ENCODE measurements at regions not wholly inside any gene's neighbourhood (a gene's known extent, or its start where the extent isn't known, plus 50 kb on each side); places are given as distances from the start of the nearest gene placed in this dataset.

DNA sequence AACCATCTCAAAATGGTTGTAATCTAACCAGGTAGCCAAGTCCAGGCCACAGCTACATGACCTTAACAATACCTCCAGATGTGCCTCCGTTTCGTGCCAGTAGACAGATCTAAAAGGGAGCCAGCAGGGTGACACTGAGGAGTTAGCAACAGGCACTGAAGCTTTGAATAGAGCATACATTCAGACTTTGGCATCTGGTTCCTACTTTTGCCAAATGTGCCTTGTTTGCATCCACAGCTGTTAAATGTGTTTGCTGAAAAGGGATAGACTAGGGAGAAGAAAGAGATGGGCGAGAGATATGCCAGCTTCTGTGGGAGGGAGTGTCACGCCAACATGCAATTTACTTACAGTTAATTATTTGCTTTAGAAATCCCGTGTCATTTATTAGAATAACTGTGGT lies 1433.9 kb upstream of the CADM2 start:
- DNase-seq (ENCODE audit: low spot score): no peak
- no peaks in the 10 kb centered on the region for H3K9me3 Mint-ChIP-seq
- H3K4me3 Mint-ChIP-seq (ENCODE audit: low read depth): no peak overlapping the region
- intact Hi-C loops (cut with micrococcal nuclease): no loop called here
- H3K27ac Mint-ChIP-seq: no peak overlapping the region
- H3K4me1 Mint-ChIP-seq (ENCODE audit: low read depth): no peaks in the 10 kb centered on the region
- no peaks in the 10 kb centered on the region for H3K36me3 Mint-ChIP-seq (ENCODE audit: low read depth)
- no peaks in the 10 kb centered on the region for H3K27me3 Mint-ChIP-seq (ENCODE audit: low read depth)

DNA sequence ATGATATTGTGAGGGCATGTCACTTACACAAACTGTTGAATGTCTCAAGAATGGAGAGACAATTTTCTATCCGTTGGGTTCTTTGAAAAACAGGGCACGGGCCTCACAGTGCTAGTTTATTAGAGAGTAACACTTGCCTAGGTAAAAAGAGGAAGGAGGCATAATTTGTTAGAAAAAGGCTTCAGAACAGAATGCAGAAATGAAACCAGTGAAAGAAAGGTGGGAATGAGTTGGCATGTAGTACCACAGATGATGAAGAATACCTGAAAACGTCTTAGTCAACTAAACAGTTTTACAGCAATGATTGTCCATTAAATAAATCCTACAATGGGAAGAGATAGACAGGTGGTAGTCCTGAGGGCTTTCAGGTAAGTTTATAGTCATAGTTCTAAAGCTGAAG lies 1399.7 kb upstream of the CADM2 start:
- Mint-ChIP-seq H3K4me3 (ENCODE audit: low read depth) (no peak overlapping the region), H3K36me3 (ENCODE audit: low read depth) (no peaks in the 10 kb centered on the region), H3K27ac (no peak overlapping the region), H3K27me3 (ENCODE audit: low read depth) (no peaks in the 10 kb centered on the region), H3K9me3 (peaks cover 42% of the 10 kb centered on the region), H3K4me1 (ENCODE audit: low read depth) (no peaks in the 10 kb centered on the region)
- no peak for DNase-seq (ENCODE audit: low spot score)
- intact Hi-C loops (cut with micrococcal nuclease): no loop called here

DNA sequence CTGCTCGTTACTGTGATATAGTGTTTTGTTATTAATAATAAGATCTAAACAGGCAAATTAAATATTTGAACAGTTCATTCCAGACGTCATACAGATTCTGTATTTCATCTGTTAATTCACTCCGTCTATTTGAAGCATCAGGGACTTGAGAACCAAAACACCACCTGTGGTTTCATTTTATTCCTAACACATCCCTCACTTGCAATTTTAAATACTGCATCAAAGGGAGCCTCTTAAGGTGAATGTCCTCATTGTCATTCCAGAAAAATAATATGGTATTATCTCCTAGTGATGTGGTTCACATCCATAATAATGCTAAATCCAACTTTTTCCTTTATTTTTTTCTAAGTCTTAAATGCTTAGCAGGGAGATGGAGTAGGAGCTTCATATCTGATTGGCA lies 1390.9 kb upstream of the CADM2 start:
- Mint-ChIP-seq H3K36me3 (ENCODE audit: low read depth) (no peaks in the 10 kb centered on the region), H3K27ac (no peak overlapping the region), H3K27me3 (ENCODE audit: low read depth) (no peaks in the 10 kb centered on the region), H3K4me1 (ENCODE audit: low read depth) (no peaks in the 10 kb centered on the region), H3K9me3 (peaks cover 11% of the 10 kb centered on the region), H3K4me3 (ENCODE audit: low read depth) (no peak overlapping the region)
- DNase-seq (ENCODE audit: low spot score): no peak
- intact Hi-C loops (cut with micrococcal nuclease): no loop called here

DNA sequence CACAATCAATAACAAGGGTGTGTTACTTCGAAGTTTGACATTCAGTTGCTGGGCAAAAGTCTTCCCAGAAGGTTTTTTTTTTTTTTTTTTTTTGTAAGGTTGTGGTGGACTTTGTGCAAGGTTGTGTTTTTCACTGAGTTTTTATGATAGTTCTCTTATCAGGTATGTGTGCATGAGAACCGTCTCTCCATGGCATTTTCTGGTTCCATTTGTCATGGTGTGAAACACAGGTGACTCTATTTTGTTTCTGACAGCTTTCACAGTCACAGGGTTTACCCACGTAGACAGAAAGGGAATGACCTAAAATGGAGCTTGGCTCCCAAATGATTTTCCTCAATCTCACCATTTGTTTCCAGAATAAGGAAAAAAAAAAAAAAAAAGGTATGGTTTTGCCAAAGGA lies 1377.2 kb upstream of the CADM2 start:
- Mint-ChIP-seq H3K4me3 (ENCODE audit: low read depth) (no peak overlapping the region), H3K27me3 (ENCODE audit: low read depth) (no peaks in the 10 kb centered on the region), H3K9me3 (peaks cover 38% of the 10 kb centered on the region), H3K27ac (no peak overlapping the region), H3K36me3 (ENCODE audit: low read depth) (no peaks in the 10 kb centered on the region), H3K4me1 (ENCODE audit: low read depth) (no peaks in the 10 kb centered on the region)
- no peak for DNase-seq (ENCODE audit: low spot score)
- intact Hi-C loops (cut with micrococcal nuclease): no loop called here

DNA sequence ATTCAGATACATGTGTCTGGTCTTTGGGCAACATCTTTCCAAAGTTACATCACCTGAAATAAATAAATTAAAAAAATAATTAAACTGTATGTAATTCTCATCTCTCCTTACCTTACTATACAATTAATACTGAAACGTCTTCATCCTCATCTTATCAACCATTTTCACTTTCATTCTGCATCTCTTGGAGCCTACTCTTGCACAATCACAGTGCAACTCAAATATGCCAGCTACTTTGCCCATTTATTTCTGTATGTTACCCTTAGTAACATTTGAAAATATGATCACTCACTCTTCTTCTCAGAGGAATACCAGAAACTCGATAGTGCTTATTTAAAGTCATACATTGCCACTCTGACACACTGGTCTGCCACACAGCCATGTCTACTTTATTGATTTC lies 1357.1 kb upstream of the CADM2 start:
- H3K9me3 Mint-ChIP-seq: peaks cover 41% of the 10 kb centered on the region
- H3K27ac Mint-ChIP-seq: no peak overlapping the region
- no peaks in the 10 kb centered on the region for H3K4me1 Mint-ChIP-seq (ENCODE audit: low read depth)
- no peaks in the 10 kb centered on the region for H3K36me3 Mint-ChIP-seq (ENCODE audit: low read depth)
- H3K27me3 Mint-ChIP-seq (ENCODE audit: low read depth): no peaks in the 10 kb centered on the region
- H3K4me3 Mint-ChIP-seq (ENCODE audit: low read depth): no peak overlapping the region
- intact Hi-C loops (cut with micrococcal nuclease): no loop called here
- DNase-seq (ENCODE audit: low spot score): no peak

DNA sequence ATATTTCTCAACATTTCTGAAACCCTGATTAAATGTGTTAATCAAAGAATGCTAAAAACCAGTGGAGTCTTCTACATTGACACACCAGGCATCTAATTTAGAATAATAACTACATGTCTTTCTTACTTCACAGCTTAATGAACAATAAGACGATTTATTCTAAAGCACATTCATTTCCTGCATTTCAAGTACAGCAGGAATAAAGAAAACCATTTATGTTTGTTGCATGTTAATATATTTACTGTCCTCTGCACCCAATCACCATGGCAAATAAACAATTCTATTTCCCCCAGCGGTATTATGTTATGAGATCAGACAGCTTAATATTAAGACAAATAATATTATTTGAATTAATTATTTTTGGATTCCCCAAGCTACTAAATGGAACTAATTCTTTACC lies 1336.3 kb upstream of the CADM2 start:
- Mint-ChIP-seq H3K4me1 (ENCODE audit: low read depth) (no peaks in the 10 kb centered on the region), H3K27me3 (ENCODE audit: low read depth) (no peaks in the 10 kb centered on the region), H3K27ac (no peak overlapping the region), H3K9me3 (peaks cover 10% of the 10 kb centered on the region), H3K4me3 (ENCODE audit: low read depth) (no peak overlapping the region), H3K36me3 (ENCODE audit: low read depth) (no peaks in the 10 kb centered on the region)
- DNase-seq (ENCODE audit: low spot score): no peak
- intact Hi-C loops (cut with micrococcal nuclease): no loop called here

DNA sequence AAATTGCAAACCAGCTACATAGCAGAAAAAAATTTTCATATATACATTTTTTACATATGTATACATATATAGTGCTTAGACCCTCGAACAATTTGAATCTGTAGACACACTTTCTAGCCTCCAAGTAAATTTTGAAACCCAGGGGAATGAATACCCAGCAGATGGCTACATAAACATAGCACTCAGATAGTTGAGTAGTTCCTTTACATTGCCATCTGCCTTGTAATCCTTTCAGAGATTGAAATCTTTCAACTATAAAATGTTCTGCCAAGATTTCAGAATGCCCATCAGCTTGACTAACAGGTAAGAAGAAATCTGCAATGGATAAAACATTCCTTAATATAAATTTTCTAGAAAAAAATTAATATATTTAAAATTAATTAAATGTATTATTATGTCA lies 1333.5 kb upstream of the CADM2 start:
- Mint-ChIP-seq H3K9me3 (peaks cover 3% of the 10 kb centered on the region), H3K27ac (no peak overlapping the region), H3K27me3 (ENCODE audit: low read depth) (no peaks in the 10 kb centered on the region), H3K36me3 (ENCODE audit: low read depth) (no peaks in the 10 kb centered on the region), H3K4me1 (ENCODE audit: low read depth) (no peaks in the 10 kb centered on the region), H3K4me3 (ENCODE audit: low read depth) (no peak overlapping the region)
- no peak for DNase-seq (ENCODE audit: low spot score)
- intact Hi-C loops (cut with micrococcal nuclease): no loop called here

DNA sequence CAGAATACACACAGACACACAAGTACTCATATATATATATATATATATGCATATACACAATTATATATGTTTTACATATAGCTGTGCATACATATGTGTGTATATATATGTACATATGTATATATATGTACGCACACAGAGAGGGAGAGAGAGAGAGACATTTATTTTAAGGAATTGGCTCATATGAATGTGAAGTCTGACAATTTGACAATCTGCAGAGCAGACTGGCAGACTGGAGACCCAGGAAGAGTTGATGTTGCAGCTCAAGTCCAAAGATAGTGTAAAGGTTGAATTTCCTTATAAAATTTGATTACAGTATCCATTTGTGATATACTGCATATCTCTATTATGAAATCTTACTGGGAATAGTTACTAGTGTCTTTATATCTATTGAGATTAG lies 1330.3 kb upstream of the CADM2 start:
- Mint-ChIP-seq H3K4me3 (ENCODE audit: low read depth) (no peak overlapping the region), H3K27ac (no peak overlapping the region), H3K9me3 (peaks cover 8% of the 10 kb centered on the region), H3K4me1 (ENCODE audit: low read depth) (no peaks in the 10 kb centered on the region), H3K36me3 (ENCODE audit: low read depth) (no peaks in the 10 kb centered on the region), H3K27me3 (ENCODE audit: low read depth) (no peaks in the 10 kb centered on the region)
- DNase-seq (ENCODE audit: low spot score): no peak
- intact Hi-C loops (cut with micrococcal nuclease): no loop called here

DNA sequence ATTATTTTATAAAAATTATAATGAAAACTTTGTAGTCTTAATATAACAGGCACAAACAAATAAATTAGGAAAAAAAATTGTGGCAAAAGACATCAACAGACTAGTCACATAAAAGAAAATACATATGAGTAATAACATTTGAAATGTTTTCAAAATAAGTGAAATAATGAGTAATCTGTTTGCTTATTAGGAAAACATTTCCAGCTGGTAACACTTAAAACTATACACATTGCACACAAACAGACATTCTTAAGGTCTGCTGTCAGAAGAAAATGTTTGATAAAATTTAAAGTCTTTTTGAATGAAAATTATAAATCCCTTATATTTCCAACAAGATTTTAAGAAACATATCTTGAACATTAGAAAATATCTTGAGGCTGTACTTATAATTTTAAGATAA lies 1326.3 kb upstream of the CADM2 start:
- H3K4me1 Mint-ChIP-seq (ENCODE audit: low read depth): no peaks in the 10 kb centered on the region
- no peaks in the 10 kb centered on the region for H3K36me3 Mint-ChIP-seq (ENCODE audit: low read depth)
- intact Hi-C loops (cut with micrococcal nuclease): no loop called here
- no peak for DNase-seq (ENCODE audit: low spot score)
- no peak overlapping the region for H3K4me3 Mint-ChIP-seq (ENCODE audit: low read depth)
- H3K9me3 Mint-ChIP-seq: peaks cover 20% of the 10 kb centered on the region
- H3K27me3 Mint-ChIP-seq (ENCODE audit: low read depth): no peaks in the 10 kb centered on the region
- H3K27ac Mint-ChIP-seq: no peak overlapping the region

DNA sequence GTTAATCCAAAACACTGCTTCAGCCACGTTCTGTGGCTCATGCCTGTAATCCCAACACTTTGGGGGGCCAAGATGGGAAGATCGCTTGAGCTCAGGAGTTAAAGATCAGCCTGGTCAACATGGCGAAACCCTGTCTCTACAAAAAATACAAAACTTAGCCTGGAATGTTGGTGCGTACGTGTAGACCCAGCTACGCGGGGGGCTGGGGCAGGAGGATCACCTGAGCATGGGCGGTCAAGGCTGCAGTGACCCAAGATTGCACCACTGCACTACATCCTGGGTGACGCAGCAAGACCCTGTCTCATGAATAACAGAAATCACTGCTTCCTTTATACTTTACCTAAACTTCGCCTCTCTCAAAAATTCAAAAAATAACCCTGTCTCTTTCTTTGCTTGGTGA lies 1325.0 kb upstream of the CADM2 start:
- Mint-ChIP-seq H3K27me3 (ENCODE audit: low read depth) (no peaks in the 10 kb centered on the region), H3K4me3 (ENCODE audit: low read depth) (no peak overlapping the region), H3K36me3 (ENCODE audit: low read depth) (no peaks in the 10 kb centered on the region), H3K27ac (no peak overlapping the region), H3K4me1 (ENCODE audit: low read depth) (no peaks in the 10 kb centered on the region), H3K9me3 (peaks cover 28% of the 10 kb centered on the region)
- no peak for DNase-seq (ENCODE audit: low spot score)
- intact Hi-C loops (cut with micrococcal nuclease): no loop called here

DNA sequence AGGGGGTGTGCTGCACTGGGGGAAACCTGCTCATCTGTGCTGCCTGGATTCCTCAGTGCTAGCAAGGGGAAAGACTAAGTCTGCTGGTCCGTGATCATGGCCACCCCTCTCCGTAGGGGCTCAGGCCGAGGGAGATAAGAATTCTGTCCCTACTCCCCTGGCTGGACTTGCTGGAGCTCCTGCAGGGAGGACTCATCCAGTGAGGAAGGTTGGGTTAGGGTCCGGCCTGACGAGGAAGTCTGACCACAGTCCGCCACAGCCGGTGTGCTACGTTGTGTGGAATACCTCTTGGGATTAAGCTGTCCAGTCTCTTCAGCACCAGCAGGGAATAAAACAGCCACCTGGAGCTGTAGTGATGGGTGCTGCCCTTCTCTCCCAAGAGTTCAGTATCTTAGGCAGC lies 1309.1 kb upstream of the CADM2 start:
- H3K27ac Mint-ChIP-seq: no peak overlapping the region
- peaks cover 56% of the 10 kb centered on the region for H3K9me3 Mint-ChIP-seq
- intact Hi-C loops (cut with micrococcal nuclease): no loop called here
- H3K4me1 Mint-ChIP-seq (ENCODE audit: low read depth): no peaks in the 10 kb centered on the region
- H3K4me3 Mint-ChIP-seq (ENCODE audit: low read depth): no peak overlapping the region
- no peaks in the 10 kb centered on the region for H3K36me3 Mint-ChIP-seq (ENCODE audit: low read depth)
- no peaks in the 10 kb centered on the region for H3K27me3 Mint-ChIP-seq (ENCODE audit: low read depth)
- no peak for DNase-seq (ENCODE audit: low spot score)

DNA sequence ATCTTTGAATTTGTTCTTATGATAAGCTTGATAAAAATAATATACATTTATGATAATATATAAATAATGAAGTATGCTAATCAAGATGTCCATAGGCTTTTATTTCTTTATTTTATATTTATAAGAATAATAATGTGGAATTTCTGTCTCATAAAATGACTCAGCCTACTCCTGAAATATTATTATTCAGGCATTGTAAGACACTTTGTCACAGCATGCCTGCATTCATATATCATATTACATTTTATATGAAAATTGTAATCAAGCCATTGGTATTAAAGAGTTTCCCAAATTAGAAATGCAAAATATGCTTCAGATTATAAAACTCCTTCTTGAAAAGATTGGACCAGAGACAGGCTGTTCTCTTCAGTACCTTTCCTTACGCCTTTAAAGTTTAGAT lies 1303.7 kb upstream of the CADM2 start:
- H3K36me3 Mint-ChIP-seq (ENCODE audit: low read depth): no peaks in the 10 kb centered on the region
- H3K4me3 Mint-ChIP-seq (ENCODE audit: low read depth): no peak overlapping the region
- no peaks in the 10 kb centered on the region for H3K4me1 Mint-ChIP-seq (ENCODE audit: low read depth)
- H3K9me3 Mint-ChIP-seq: peaks cover 56% of the 10 kb centered on the region
- intact Hi-C loops (cut with micrococcal nuclease): no loop called here
- DNase-seq (ENCODE audit: low spot score): no peak
- H3K27ac Mint-ChIP-seq: no peak overlapping the region
- H3K27me3 Mint-ChIP-seq (ENCODE audit: low read depth): no peaks in the 10 kb centered on the region

DNA sequence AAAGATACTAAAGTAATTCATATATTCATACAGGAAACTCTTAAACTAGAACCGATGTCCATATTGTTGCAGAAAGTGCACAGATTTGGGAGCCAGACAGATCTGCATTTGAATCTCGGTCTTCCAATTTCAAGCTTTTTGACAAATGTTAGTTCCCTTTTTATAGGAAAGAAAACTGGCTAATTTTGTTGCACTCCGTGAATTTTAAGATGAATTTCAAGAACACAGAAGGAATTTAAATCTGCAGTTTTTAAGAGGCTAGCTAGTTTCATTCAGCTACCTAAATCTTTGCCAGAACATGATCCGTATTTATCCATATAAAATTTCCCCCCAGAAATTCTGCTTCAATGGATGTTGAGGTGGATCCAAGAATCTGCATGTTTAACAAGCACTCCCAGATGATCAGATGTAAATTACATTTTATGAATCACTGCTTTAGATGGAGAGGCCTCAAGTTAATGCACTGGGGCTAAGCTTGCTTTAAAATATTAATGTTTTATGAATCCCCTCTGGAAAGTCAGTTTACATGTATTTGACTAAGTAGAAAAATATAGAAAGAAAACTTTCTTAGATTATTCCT lies 1296.3 kb upstream of the CADM2 start:
- H3K4me3 Mint-ChIP-seq (ENCODE audit: low read depth): no peak overlapping the region
- no peaks in the 10 kb centered on the region for H3K36me3 Mint-ChIP-seq (ENCODE audit: low read depth)
- intact Hi-C loops (cut with micrococcal nuclease): no loop called here

DNA sequence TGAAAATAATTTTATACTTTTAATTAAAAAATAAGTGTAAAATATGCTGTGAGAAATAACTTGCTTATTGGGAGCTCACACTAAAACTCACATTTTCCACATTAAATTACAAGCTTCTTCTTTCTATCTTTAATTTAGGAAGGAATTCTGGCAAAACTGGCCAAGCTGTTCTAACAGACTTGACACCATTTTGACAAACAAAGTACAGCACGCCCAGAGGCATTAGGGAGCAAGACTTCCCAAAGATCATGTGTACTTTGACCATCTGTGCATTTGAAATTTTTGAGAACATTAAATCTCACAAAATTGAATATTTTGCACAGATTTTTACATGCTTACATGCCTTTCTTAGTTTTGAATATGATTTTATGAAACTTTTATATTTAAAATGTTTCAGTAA lies 1288.4 kb upstream of the CADM2 start:
- Mint-ChIP-seq H3K4me1 (ENCODE audit: low read depth) (no peaks in the 10 kb centered on the region), H3K36me3 (ENCODE audit: low read depth) (no peaks in the 10 kb centered on the region), H3K4me3 (ENCODE audit: low read depth) (no peak overlapping the region), H3K27me3 (ENCODE audit: low read depth) (no peaks in the 10 kb centered on the region), H3K9me3 (peaks cover 21% of the 10 kb centered on the region), H3K27ac (no peak overlapping the region)
- no peak for DNase-seq (ENCODE audit: low spot score)
- intact Hi-C loops (cut with micrococcal nuclease): no loop called here

More for the DNA sequence above, 1296.3 kb upstream of the CADM2 start:
- DNase-seq (ENCODE audit: low spot score): no peak
- Mint-ChIP-seq H3K9me3 (peaks cover 32% of the 10 kb centered on the region), H3K4me1 (ENCODE audit: low read depth) (no peaks in the 10 kb centered on the region), H3K27ac (no peak overlapping the region), H3K27me3 (ENCODE audit: low read depth) (no peaks in the 10 kb centered on the region)
